ENCODE measurements at regions not wholly inside any gene's neighbourhood (a gene's known extent, or its start where the extent isn't known, plus 50 kb on each side); places are given as distances from the start of the nearest gene placed in this dataset.
"Not testable (repeated sequence)": the region's sequence is repeated elsewhere in the genome, so short reads cannot be mapped to it uniquely, and the experiment has no call there.

GRCh38 chr4:158098802-158099201 is 74.0 kb downstream of the GASK1B start:
- in situ Hi-C loops (cut with MboI; ENCODE audit: low pct_unique_long_range_greater_than_20kb, low sequenced_read_pairs, unreplicated experiment) = no loop called here
- TF ChIP-seq CTCF (IDR thresholded peaks at IDR 0.05; ENCODE audit: extremely low read depth, insufficient read depth, missing control alignments) = no peak
- no peak for DNase-seq (ENCODE audit: low spot score)

- no peak for TF ChIP-seq CTCF (IDR thresholded peaks at IDR 0.05; ENCODE audit: extremely low read depth, insufficient read depth, missing control alignments)
- in situ Hi-C loops (cut with MboI; ENCODE audit: low pct_unique_long_range_greater_than_20kb, low sequenced_read_pairs, unreplicated experiment) = no loop called here
- no peak for DNase-seq (ENCODE audit: low spot score)
These were observed 78.3 kb downstream of the GASK1B start for GRCh38 chr4:158094413-158095134.

- TF ChIP-seq CTCF (IDR thresholded peaks at IDR 0.05; ENCODE audit: extremely low read depth, insufficient read depth, missing control alignments) = no peak
- no peak for DNase-seq (ENCODE audit: low spot score)
- in situ Hi-C loops (cut with MboI; ENCODE audit: low pct_unique_long_range_greater_than_20kb, low sequenced_read_pairs, unreplicated experiment) = no loop called here
These were observed 82.5 kb downstream of the GASK1B start for GRCh38 chr4:158090323-158090722.

- in situ Hi-C loops (cut with MboI; ENCODE audit: low pct_unique_long_range_greater_than_20kb, low sequenced_read_pairs, unreplicated experiment); DNase-seq (ENCODE audit: low spot score): not testable (repeated sequence)
These were observed 82.9 kb downstream of the GASK1B start for GRCh38 chr4:158089897-158090296.

GRCh38 chr4:158080354-158080753 is 92.5 kb downstream of the GASK1B start:
- in situ Hi-C loops (cut with MboI; ENCODE audit: low pct_unique_long_range_greater_than_20kb, low sequenced_read_pairs, unreplicated experiment) = no loop called here
- TF ChIP-seq CTCF (IDR thresholded peaks at IDR 0.05; ENCODE audit: extremely low read depth, insufficient read depth, missing control alignments) = no peak
- DNase-seq (ENCODE audit: low spot score) = no peak

- TF ChIP-seq CTCF (IDR thresholded peaks at IDR 0.05; ENCODE audit: extremely low read depth, insufficient read depth, missing control alignments) = no peak
- DNase-seq (ENCODE audit: low spot score) = no peak
- in situ Hi-C loops (cut with MboI; ENCODE audit: low pct_unique_long_range_greater_than_20kb, low sequenced_read_pairs, unreplicated experiment) = no loop called here
These were observed 93.2 kb downstream of the GASK1B start for GRCh38 chr4:158079661-158080060.

GRCh38 chr4:158077835-158078234 is 95.0 kb downstream of the GASK1B start:
- in situ Hi-C loops (cut with MboI; ENCODE audit: low pct_unique_long_range_greater_than_20kb, low sequenced_read_pairs, unreplicated experiment) = no loop called here
- no peak for TF ChIP-seq CTCF (IDR thresholded peaks at IDR 0.05; ENCODE audit: extremely low read depth, insufficient read depth, missing control alignments)
- DNase-seq (ENCODE audit: low spot score) = no peak

All from GM13977 (cell line).